ENCODE measurements at regions not wholly inside any gene's neighbourhood (a gene's known extent, or its start where the extent isn't known, plus 50 kb on each side); places are given as distances from the start of the nearest gene placed in this dataset.

DNA sequence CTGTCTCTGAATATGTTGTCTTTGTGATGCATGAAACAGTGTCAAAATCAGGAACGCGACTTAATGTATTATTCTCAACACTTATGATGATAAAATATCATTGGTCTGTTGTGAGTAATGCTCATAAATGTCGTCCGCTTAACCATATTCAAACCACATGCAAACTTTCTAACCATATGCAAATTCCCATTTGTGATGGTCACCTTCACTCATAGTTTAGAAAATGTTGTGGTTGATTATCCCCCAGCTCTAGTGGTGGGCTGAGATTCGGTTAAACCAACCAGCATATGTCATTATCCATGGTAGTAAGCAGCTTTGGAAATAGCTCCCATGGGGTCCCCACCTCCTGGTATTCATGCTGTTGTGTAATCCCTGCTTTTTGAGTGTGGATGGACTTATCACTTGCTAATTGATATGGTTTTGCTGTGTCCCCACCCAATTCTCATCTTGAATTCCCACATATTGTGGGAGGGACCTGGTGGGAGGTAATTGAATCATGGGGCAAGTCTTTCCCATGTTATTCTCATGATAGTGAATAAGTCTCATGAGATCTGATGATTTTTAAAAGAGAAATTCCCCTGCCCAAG, 360.0 kb upstream of the TSHZ2 start:
- intact Hi-C loops (cut with DNase I), result no loop called here
- Histone ChIP-seq H3K9me3 (no peaks in the 10 kb centered on the region), H3K4me1 (no peaks in the 10 kb centered on the region), H3K27ac (no peak overlapping the region), H3K27me3 (ENCODE audit: low read depth) (no peaks in the 10 kb centered on the region), H3K36me3 (no peaks in the 10 kb centered on the region), H3K4me3 (no peak overlapping the region)
- ATAC-seq (no peak), DNase-seq (no peak)
- TF ChIP-seq CTCF (IDR thresholded peaks at IDR 0.05), result no peak

GRCh38 chr20:52610749-52611148, 361.4 kb upstream of the TSHZ2 start:
- intact Hi-C loops (cut with DNase I), result no loop called here
- H3K9me3 ChIP-seq, result no peaks in the 10 kb centered on the region
- no peaks in the 10 kb centered on the region for H3K27me3 ChIP-seq (ENCODE audit: low read depth)
- H3K4me1 ChIP-seq, result no peaks in the 10 kb centered on the region
- DNase-seq (no peak), ATAC-seq (no peak)
- H3K4me3 ChIP-seq, result no peak overlapping the region
- no peak for TF ChIP-seq CTCF (IDR thresholded peaks at IDR 0.05)
- no peaks in the 10 kb centered on the region for H3K36me3 ChIP-seq
- H3K27ac ChIP-seq, result no peak overlapping the region

DNA sequence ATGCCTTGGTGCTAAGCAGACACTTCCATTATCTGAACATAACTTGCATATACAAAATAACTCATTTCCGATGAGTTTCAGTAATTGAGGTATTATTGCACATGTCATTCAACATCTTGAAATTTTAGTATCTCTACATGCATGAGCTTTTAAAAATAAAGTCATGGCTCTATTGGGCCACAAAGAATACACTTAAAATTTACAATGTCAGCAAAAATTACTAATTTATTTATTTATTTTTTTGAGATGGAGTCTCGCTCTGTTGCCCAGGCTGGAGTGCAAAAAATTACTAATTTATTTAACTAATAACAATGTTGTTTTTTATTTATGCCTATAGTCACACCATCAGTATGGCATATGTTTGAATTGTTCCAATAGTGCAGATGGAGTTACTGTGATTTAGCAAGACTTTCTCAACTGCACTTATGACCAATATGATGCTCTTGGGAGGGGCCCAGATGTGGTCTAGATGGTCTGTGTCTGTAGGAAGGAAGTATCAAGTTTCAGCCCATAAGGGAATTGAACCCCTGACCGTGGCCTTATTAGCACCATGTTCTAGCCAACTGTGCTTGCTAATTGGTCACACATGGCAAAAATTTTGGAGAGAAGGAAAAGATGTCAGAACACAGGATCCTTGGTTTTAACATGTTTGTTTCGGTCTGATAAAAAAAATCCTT, 370.7 kb upstream of the TSHZ2 start:
- ATAC-seq (no peak), DNase-seq (no peak)
- H3K36me3 ChIP-seq, result no peaks in the 10 kb centered on the region
- H3K27ac ChIP-seq, result no peak overlapping the region
- intact Hi-C loops (cut with DNase I), result no loop called here
- H3K27me3 ChIP-seq (ENCODE audit: low read depth), result no peaks in the 10 kb centered on the region
- H3K4me1 ChIP-seq, result no peaks in the 10 kb centered on the region
- no peaks in the 10 kb centered on the region for H3K9me3 ChIP-seq
- TF ChIP-seq CTCF (IDR thresholded peaks at IDR 0.05), result no peak
- no peak overlapping the region for H3K4me3 ChIP-seq

- no peak overlapping the region for H3K4me3 ChIP-seq
- no peak for TF ChIP-seq CTCF (IDR thresholded peaks at IDR 0.05)
- H3K9me3 ChIP-seq, result no peaks in the 10 kb centered on the region
- H3K4me1 ChIP-seq, result no peaks in the 10 kb centered on the region
- intact Hi-C loops (cut with DNase I), result no loop called here
- H3K36me3 ChIP-seq, result no peaks in the 10 kb centered on the region
- ATAC-seq, result no peak
- H3K27ac ChIP-seq, result no peak overlapping the region
- H3K27me3 ChIP-seq (ENCODE audit: low read depth), result no peaks in the 10 kb centered on the region
- DNase-seq, result no peak
Observed at GRCh38 chr20:52596256-52596655, 375.9 kb upstream of the TSHZ2 start.

DNA sequence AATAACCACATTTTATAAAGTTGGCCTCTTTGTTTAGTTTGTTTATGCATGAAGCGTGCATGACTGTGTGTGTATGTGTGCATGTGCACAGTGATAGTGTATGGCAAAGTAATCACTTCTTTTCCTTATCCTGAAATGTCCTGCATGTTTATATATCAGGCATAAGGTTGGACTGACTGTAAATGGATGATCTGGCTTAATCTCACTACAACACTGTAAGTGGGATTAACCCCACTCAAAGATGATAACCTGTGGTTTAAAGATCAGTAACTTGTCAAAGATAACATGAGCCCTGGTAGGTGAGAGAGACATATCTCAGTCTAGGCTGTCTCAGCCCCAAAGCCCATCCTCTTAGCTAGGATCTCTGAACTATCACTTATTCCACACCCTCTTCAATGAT, 376.6 kb upstream of the TSHZ2 start:
- intact Hi-C loops (cut with DNase I), result no loop called here
- DNase-seq (no peak), ATAC-seq (no peak)
- Histone ChIP-seq H3K4me1 (no peaks in the 10 kb centered on the region), H3K9me3 (no peaks in the 10 kb centered on the region), H3K27ac (no peak overlapping the region), H3K27me3 (ENCODE audit: low read depth) (no peaks in the 10 kb centered on the region), H3K36me3 (no peaks in the 10 kb centered on the region), H3K4me3 (no peak overlapping the region)
- TF ChIP-seq CTCF (IDR thresholded peaks at IDR 0.05), result no peak

All from lower lobe of right lung (tissue), 2 donors.